HG03378 (cell line): ENCODE measurements at regions not wholly inside any gene's neighbourhood (a gene's known extent, or its start where the extent isn't known, plus 50 kb on each side); places are given as distances from the start of the nearest gene placed in this dataset.

Experiments used
- ATAC-seq: cut with Tn5 transposase; IDR thresholded peaks from one replicate; pipeline ENCODE4 v1.9.1; 2021; ENCODE audit warnings: mild to moderate bottlenecking, moderate library complexity; ENCODE audit not compliant: unreplicated experiment

- ATAC-seq, result no peak
These were observed 277.2 kb upstream of the ADRA1B start for GRCh38 chr5:159638954-159639559.

GRCh38 chr5:159639590-159639989 is 276.7 kb upstream of the ADRA1B start:
- ATAC-seq, result no peak

- ATAC-seq, result no peak
These were observed 275.8 kb upstream of the ADRA1B start for GRCh38 chr5:159640446-159640845.

- no peak for ATAC-seq
These were observed 275.4 kb upstream of the ADRA1B start for GRCh38 chr5:159640921-159641320.

- no peak for ATAC-seq
These were observed 274.8 kb upstream of the ADRA1B start for GRCh38 chr5:159641371-159642039.

GRCh38 chr5:159642379-159642778 is 273.9 kb upstream of the ADRA1B start:
- ATAC-seq, result no peak

- ATAC-seq, result no peak
These were observed 272.2 kb upstream of the ADRA1B start for GRCh38 chr5:159644053-159644452.

GRCh38 chr5:159645179-159645846 is 271.0 kb upstream of the ADRA1B start:
- no peak for ATAC-seq

- ATAC-seq, result no peak
These were observed 265.5 kb upstream of the ADRA1B start for GRCh38 chr5:159650803-159651202.

- no peak for ATAC-seq
These were observed 260.4 kb upstream of the ADRA1B start for GRCh38 chr5:159655757-159656409.

- no peak for ATAC-seq
These were observed 259.0 kb upstream of the ADRA1B start for GRCh38 chr5:159657298-159657697.

GRCh38 chr5:159657771-159658170 is 258.5 kb upstream of the ADRA1B start:
- ATAC-seq, result no peak

- ATAC-seq, result no peak
These were observed 257.9 kb upstream of the ADRA1B start for GRCh38 chr5:159658266-159658925.

- no peak for ATAC-seq
These were observed 255.9 kb upstream of the ADRA1B start for GRCh38 chr5:159660401-159660800.

- no peak for ATAC-seq
These were observed 252.3 kb upstream of the ADRA1B start for GRCh38 chr5:159663986-159664385.

GRCh38 chr5:159667286-159667685 is 249.0 kb upstream of the ADRA1B start:
- no peak for ATAC-seq

GRCh38 chr5:159668556-159668955 is 247.7 kb upstream of the ADRA1B start:
- ATAC-seq, result no peak

GRCh38 chr5:159669559-159669958 is 246.7 kb upstream of the ADRA1B start:
- ATAC-seq, result no peak

- ATAC-seq, result no peak
These were observed 244.4 kb upstream of the ADRA1B start for GRCh38 chr5:159671886-159672285.

- ATAC-seq, result no peak
These were observed 242.7 kb upstream of the ADRA1B start for GRCh38 chr5:159673538-159673937.
